Right ventricle myocardium superior (tissue), 1 donor: ENCODE measurements at regions not wholly inside any gene's neighbourhood (a gene's known extent, or its start where the extent isn't known, plus 50 kb on each side); places are given as distances from the start of the nearest gene placed in this dataset.

Experiments
- ATAC-seq: fragments of 200-7000 bp; cut with Tn5 transposase; one replicate; pipeline ENCODE4 v1.9.1; 2020; ENCODE audit warnings: mild to moderate bottlenecking; ENCODE audit not compliant: poor library complexity
- DNase-seq: peaks from one replicate; pipeline ENCODE4 v3.0.0-alpha.2; 2020
- intact Hi-C: fragments of 100-400 bp; cut with DNase I; formaldehyde crosslinking; loops from one replicate; pipeline ENCODE4 v1.11.2; 2022
- donor health status: DM: no; HTN: yes; CAD: no; lungs with severe emphysema.

- DNase-seq (no peak), ATAC-seq (peak; percentile 79)
- intact Hi-C loops: no loop called here
Measured at GRCh38 chr10:105797234-105797890, 1156.3 kb downstream of the SORCS3 start.

- ATAC-seq: no peak
- no peak for DNase-seq
- intact Hi-C loops: no loop called here
Measured at GRCh38 chr10:105793071-105793470, 1152.0 kb downstream of the SORCS3 start.

- DNase-seq (no peak), ATAC-seq (no peak)
- intact Hi-C loops: no loop called here
Measured at GRCh38 chr10:105785721-105786120, 1144.6 kb downstream of the SORCS3 start.

- intact Hi-C loops: no loop called here
- DNase-seq: no peak
- ATAC-seq: no peak
Measured at GRCh38 chr10:105783936-105784483, 1142.9 kb downstream of the SORCS3 start.

- intact Hi-C loops: no loop called here
- ATAC-seq (no peak), DNase-seq (no peak)
Measured at GRCh38 chr10:105774881-105775280, 1133.8 kb downstream of the SORCS3 start.

- intact Hi-C loops: no loop called here
- DNase-seq: no peak
- ATAC-seq: no peak
Measured at GRCh38 chr10:105774351-105774750, 1133.3 kb downstream of the SORCS3 start.

GRCh38 chr10:105770524-105771212, 1129.6 kb downstream of the SORCS3 start:
- ATAC-seq: no peak
- intact Hi-C loops: no loop called here
- DNase-seq: no peak

GRCh38 chr10:105769248-105770184, 1128.4 kb downstream of the SORCS3 start:
- DNase-seq: no peak
- intact Hi-C loops: no loop called here

GRCh38 chr10:105763611-105764010, 1122.5 kb downstream of the SORCS3 start:
- DNase-seq (no peak), ATAC-seq (no peak)
- intact Hi-C loops: no loop called here

More at GRCh38 chr10:105769248-105770184, 1128.4 kb downstream of the SORCS3 start:
- ATAC-seq: no peak

GRCh38 chr10:105761576-105762260, 1120.6 kb downstream of the SORCS3 start:
- ATAC-seq: no peak

GRCh38 chr10:105759669-105760068, 1118.6 kb downstream of the SORCS3 start:
- DNase-seq (no peak), ATAC-seq (no peak)
- intact Hi-C loops: no loop called here

More at GRCh38 chr10:105761576-105762260, 1120.6 kb downstream of the SORCS3 start:
- intact Hi-C loops: no loop called here
- no peak for DNase-seq

- DNase-seq (no peak), ATAC-seq (peak; percentile 74)
- intact Hi-C loops: no loop called here
Measured at GRCh38 chr10:105758209-105758998, 1117.3 kb downstream of the SORCS3 start.

GRCh38 chr10:105757302-105757701, 1116.2 kb downstream of the SORCS3 start:
- intact Hi-C loops: no loop called here
- peak; percentile 48 for ATAC-seq
- DNase-seq: peak; percentile 51

GRCh38 chr10:105756386-105756785, 1115.3 kb downstream of the SORCS3 start:
- intact Hi-C loops: no loop called here
- peak; percentile 66 for ATAC-seq
- DNase-seq: no peak

- intact Hi-C loops: no loop called here
- DNase-seq: no peak
- peak; percentile 58 for ATAC-seq
Measured at GRCh38 chr10:105751688-105752087, 1110.6 kb downstream of the SORCS3 start.

GRCh38 chr10:105745596-105746148, 1104.6 kb downstream of the SORCS3 start:
- intact Hi-C loops: no loop called here
- DNase-seq: no peak
- ATAC-seq: no peak

GRCh38 chr10:105743343-105744056, 1102.4 kb downstream of the SORCS3 start:
- DNase-seq (no peak), ATAC-seq (peak; percentile 95)
- intact Hi-C loops: no loop called here
